Tibial nerve (tissue), 4 donors: ENCODE measurements at regions not wholly inside any gene's neighbourhood (a gene's known extent, or its start where the extent isn't known, plus 50 kb on each side); places are given as distances from the start of the nearest gene placed in this dataset.
"Not testable (repeated sequence)": the region's sequence is repeated elsewhere in the genome, so short reads cannot be mapped to it uniquely, and the experiment has no call there.

ENCODE experiments used
- DNase-seq, 2 donors: peaks; one replicate each; pipeline ENCODE4 v3.0.0-alpha.2; 2019; ENCODE audit warnings: low spot score in 2 of 2
- H3K27ac ChIP-seq, 4 donors: fragments of 200-600 bp; sonication (generic) in 3 of 4; one replicate each; pipeline ENCODE4 v1.5.1; 2017 to 2019; ENCODE audit warnings: mild to moderate bottlenecking in 1 of 4
- H3K27me3 ChIP-seq, 2 donors: fragments of 200-600 bp; sonication (generic) in 1 of 2; one replicate each; pipeline versions ENCODE4 v1.5.1 to v1.6.0; 2017 to 2019
- H3K36me3 ChIP-seq, 3 donors: fragments of 200-600 bp; sonication (generic); one replicate each; pipeline ENCODE4 v1.5.1; 2018 to 2019
- H3K4me1 ChIP-seq, 4 donors: fragments of 200-600 bp; sonication (generic) in 3 of 4; one replicate each; pipeline ENCODE4 v1.5.1; 2017 to 2019
- H3K4me3 ChIP-seq, 4 donors: fragments of 200-600 bp; sonication (generic) in 3 of 4; one replicate each; pipeline ENCODE4 v1.5.1; 2017 to 2019; ENCODE audit warnings: mild to moderate bottlenecking in 1 of 4, moderate library complexity in 1 of 4
- H3K9me3 ChIP-seq, 4 donors: fragments of 200-600 bp; sonication (generic) in 3 of 4; one replicate each; pipeline ENCODE4 v1.5.1; 2017 to 2019
- CTCF ChIP-seq, 5 experiments: fragments of 200-600 bp in 3 of 5; fragments of 450-650 bp in 2 of 5; sonication (generic) in 3 of 5; IDR thresholded peaks; one replicate each; pipeline ENCODE4 v1.5.1; 2016 to 2019; ENCODE audit warnings: antibody characterized with exemption in 5 of 5, mild to moderate bottlenecking in 3 of 5, moderate library complexity in 2 of 5
- EP300 ChIP-seq, 2 donors: sonication (generic); formaldehyde crosslinking; IDR thresholded peaks; one replicate each; pipeline ENCODE4 v1.6.1; 2017; ENCODE audit warnings: antibody characterized with exemption in 2 of 2, mild to moderate bottlenecking in 1 of 2
- POLR2A ChIP-seq, 2 donors: fragments of 450-650 bp; IDR thresholded peaks; one replicate each; pipeline ENCODE4 v1.6.1; 2017; ENCODE audit warnings: antibody characterized with exemption in 2 of 2, mild to moderate bottlenecking in 2 of 2, moderate library complexity in 2 of 2
- WGBS, 2 donors: methylation state at CpG; one replicate each; pipeline ENCODE4 v1.1.5; 2018; 5-methylcytosine and 5-hydroxymethylcytosine counted together

GRCh38 chr12:34606749-34607519 is 584.6 kb downstream of the ALG10 start:
- H3K9me3 ChIP-seq, result peaks cover 0 to 67% (median 0%) of the 10 kb centered on the region in 4 donors
- no peaks in the 10 kb centered on the region for H3K27me3 ChIP-seq
- 57 to 77% methylated on average over 23 to 24 of the region's 24 CpGs for WGBS, 2 donors
- no peak overlapping the region for H3K4me3 ChIP-seq
- no peak overlapping the region for H3K27ac ChIP-seq
- TF ChIP-seq EP300 (IDR thresholded peaks at IDR 0.05), result no peak
- TF ChIP-seq CTCF (IDR thresholded peaks at IDR 0.05), result no peak
- TF ChIP-seq POLR2A (IDR thresholded peaks at IDR 0.05), result no peak
- DNase-seq, result no peak
- H3K36me3 ChIP-seq, result no peaks in the 10 kb centered on the region
- no peaks in the 10 kb centered on the region for H3K4me1 ChIP-seq

- TF ChIP-seq EP300 (IDR thresholded peaks at IDR 0.05) (no peak), CTCF (IDR thresholded peaks at IDR 0.05) (no peak)
Observed at GRCh38 chr12:34607520-34608195, 585.4 kb downstream of the ALG10 start.

GRCh38 chr12:34613988-34614387 is 591.7 kb downstream of the ALG10 start:
- 59 to 69% methylated on average over 2 of the region's 2 CpGs for WGBS, 2 donors
- H3K36me3 ChIP-seq, H3K27ac ChIP-seq, H3K4me1 ChIP-seq, H3K27me3 ChIP-seq, H3K4me3 ChIP-seq, DNase-seq: not testable (repeated sequence)
- H3K9me3 ChIP-seq, result peaks cover 0 to 68% (median 9%) of the 10 kb centered on the region in 4 donors

More at GRCh38 chr12:34607520-34608195, 585.4 kb downstream of the ALG10 start:
- WGBS, 2 donors, result 59 to 69% methylated on average over 14 of the region's 14 CpGs
- H3K9me3 ChIP-seq, result peaks cover 0 to 60% (median 0%) of the 10 kb centered on the region in 4 donors
- no peak overlapping the region for H3K4me3 ChIP-seq
- H3K4me1 ChIP-seq, result no peaks in the 10 kb centered on the region
- H3K36me3 ChIP-seq, result no peaks in the 10 kb centered on the region
- no peaks in the 10 kb centered on the region for H3K27me3 ChIP-seq
- no peak for DNase-seq
- H3K27ac ChIP-seq, result no peak overlapping the region

- Histone ChIP-seq H3K9me3 (peaks cover 0 to 29% (median 0%) of the 10 kb centered on the region in 4 donors), H3K36me3 (no peaks in the 10 kb centered on the region), H3K4me3 (no peak overlapping the region), H3K4me1 (no peaks in the 10 kb centered on the region), H3K27ac (no peak overlapping the region), H3K27me3 (no peaks in the 10 kb centered on the region)
- TF ChIP-seq CTCF (IDR thresholded peaks at IDR 0.05) (no peak), EP300 (IDR thresholded peaks at IDR 0.05) (no peak)
- DNase-seq, result no peak
- 32 to 45% methylated on average over 7 of the region's 7 CpGs for WGBS, 2 donors
Observed at GRCh38 chr12:34625116-34625515, 602.8 kb downstream of the ALG10 start.

- TF ChIP-seq EP300 (IDR thresholded peaks at IDR 0.05), result no peak
- no peak for TF ChIP-seq CTCF (IDR thresholded peaks at IDR 0.05)
- no peak for TF ChIP-seq POLR2A (IDR thresholded peaks at IDR 0.05)
- Histone ChIP-seq H3K9me3 (peaks cover 0 to 24% (median 0%) of the 10 kb centered on the region in 4 donors), H3K27me3 (no peaks in the 10 kb centered on the region), H3K4me3 (no peak overlapping the region), H3K4me1 (no peaks in the 10 kb centered on the region), H3K36me3 (no peaks in the 10 kb centered on the region), H3K27ac (no peak overlapping the region)
- DNase-seq, result no peak
- WGBS, 2 donors, result 59 to 69% methylated on average over 5 of the region's 5 CpGs
Observed at GRCh38 chr12:34626363-34627157, 604.3 kb downstream of the ALG10 start.
